ENCODE measurements at regions not wholly inside any gene's neighbourhood (a gene's known extent, or its start where the extent isn't known, plus 50 kb on each side); places are given as distances from the start of the nearest gene placed in this dataset.
"Not testable (repeated sequence)": the region's sequence is repeated elsewhere in the genome, so short reads cannot be mapped to it uniquely, and the experiment has no call there.

DNA sequence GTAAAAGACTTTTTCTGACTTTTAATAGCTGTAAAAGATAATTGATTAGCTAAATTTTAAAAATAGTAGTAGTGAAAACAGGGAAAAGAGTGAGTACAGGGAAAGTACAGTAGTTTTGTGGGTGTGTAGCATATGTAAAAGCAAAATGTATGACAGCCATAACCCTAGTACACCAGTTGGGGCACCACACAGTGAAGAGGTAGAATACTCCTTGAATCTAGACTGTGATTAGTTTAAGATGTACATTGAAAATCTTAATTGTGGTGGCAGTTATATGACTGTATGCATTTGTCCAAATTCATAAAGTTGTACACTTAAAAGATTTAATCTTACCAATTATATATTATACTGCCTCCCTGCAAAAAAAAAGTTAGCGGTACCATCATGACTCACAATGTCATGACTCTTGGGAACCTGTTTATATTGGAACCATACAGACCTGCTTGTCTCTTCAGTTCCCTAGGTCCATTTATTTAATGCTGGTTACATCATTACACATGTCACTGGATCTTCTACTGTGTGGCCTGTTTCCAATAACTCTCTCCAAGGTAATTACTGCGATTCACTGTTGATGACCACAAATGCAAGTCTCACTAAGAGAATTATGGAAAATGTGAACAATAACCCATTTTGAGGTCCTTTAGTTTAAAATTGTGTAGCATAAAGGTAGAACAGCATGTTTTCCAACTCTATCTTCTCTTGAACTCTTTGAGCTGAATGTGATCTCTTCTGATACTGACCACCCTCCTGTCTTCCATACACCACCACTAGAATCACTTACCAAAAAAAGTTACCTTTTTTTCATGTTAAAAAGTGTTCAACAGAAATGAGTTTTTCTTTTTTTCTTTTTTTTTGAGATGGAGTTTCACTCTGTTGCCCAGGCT lies 264.2 kb upstream of the AMIGO2 start:
- DNase-seq = no peak

DNA sequence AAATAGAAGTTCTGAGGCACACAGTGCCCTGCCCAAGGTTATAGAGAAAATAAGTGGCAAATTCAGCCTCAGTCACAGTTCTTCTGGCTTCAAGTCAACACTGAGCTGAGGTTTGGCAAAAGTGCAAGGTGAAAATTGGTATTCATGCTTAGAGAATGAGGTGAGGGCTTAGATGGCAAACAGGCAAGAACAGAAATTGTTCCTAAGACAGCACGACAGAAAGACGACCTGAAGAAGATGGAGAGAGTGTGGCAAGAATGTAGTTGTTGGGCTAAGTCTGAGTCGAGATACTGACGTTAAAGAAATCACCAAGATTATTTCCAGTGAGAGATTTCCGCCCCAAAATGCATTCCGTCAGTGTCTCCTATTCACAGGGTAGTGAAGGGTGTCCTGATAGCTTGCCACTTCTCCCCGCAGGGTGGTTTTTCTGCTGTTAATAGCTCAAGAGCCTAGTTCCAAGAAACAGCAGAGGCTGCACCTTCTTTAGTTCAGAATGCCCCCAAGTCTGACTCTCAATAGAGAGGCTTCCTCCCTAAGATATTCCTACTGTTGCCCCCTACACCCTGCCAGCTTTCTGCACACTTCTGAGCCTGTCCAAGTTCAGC lies 260.8 kb upstream of the AMIGO2 start:
- DNase-seq = no peak

DNA sequence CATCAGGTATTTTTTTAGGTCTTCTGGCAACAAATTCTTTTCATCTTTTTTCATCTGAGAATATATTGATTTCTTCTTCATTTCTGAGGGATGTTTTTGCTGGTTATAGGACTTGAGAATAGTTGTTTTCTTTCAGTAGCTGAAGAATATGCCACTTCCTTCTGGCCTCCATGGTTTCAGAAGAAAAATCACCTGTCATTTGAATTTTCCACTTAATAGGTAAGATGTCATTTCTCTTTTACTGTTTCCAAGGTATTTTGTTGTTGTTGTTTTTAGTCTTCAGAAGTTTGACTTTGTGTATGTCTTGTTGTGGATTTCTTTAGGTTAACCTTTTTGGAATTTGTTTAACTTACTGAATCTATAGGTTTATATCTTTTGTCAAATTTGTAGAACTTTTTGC lies 257.8 kb upstream of the AMIGO2 start:
- DNase-seq = no peak

DNA sequence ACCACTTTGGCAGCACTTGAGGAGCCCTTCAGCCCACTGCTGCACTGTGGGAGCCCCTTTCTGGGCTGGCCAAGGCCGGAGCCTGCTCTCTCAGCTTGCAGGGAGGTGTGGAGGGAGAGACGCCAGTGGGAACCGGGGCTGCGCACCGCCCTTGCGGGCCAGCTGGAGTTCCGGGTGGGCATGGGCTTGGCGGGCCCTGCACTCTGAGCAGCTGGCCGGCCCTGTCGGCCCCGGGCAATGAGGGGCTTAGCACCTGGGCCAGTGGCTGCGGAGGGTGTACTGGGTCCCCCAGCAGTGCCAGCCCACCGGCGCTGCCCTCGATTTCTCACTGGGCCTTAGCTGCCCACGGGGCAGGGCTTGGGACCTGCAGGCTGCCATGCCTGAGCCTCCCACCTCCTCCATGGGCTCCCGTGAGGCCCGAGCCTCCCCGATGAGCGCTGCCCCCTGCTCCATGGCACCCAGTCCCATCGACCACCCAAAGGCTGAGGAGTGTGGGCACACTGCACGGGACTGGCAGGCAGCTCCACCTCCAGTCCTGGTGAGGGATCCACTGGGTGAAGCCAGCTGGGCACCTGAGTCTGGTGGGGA lies 253.6 kb upstream of the AMIGO2 start:
- not testable (repeated sequence) for DNase-seq

DNA sequence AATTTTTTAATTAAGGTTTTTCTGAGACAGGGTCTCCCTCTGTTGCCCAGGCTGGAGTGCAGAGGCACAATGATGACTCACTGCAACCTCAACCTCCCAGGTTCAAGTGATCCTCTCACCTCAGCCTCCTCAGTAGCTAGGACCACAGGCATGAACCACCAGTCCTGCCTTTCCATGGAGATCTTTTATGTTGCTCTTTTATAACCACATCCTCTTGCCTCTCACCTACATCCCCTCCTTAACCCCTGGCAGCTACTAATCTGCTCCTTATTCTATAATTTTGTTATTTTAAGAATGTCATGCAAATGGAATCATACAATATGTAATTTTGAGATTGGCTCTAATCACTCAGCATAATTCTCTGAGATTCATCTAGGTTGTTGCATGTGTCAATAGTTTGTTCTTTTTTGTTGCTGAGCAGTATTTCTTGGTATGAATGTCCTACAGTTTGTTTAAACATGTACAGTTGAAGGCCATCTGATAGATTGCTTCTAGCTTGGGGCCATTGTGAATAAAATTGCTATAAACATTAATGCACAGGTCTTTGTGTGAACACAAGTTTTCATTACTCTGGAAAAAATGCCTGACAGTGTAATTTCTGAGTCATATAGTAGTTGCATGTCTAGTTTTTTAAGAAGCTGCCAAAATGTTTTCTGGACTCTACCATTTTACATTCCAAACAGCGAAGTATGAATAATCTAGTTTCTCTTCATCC lies 249.2 kb upstream of the AMIGO2 start:
- DNase-seq = no peak

DNA sequence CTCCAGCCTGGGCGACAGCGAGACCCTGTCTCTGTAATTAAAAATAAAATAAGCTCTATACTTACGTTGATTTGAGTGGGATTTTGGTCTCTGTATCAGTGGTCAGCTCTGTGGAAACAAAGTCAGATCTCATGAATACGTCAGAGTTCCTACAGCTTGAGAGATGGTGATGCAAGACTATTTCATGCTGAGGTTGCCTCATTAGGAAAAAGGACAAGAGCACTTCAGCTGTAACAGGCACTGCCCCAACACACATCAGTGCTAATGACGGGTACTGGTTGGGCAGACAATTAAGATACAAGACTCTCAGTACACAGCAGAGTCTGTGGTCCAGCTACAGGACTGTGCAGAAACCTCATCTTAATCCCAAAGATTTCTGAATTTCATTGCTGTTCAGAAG lies 246.4 kb upstream of the AMIGO2 start:
- no peak for DNase-seq

DNA sequence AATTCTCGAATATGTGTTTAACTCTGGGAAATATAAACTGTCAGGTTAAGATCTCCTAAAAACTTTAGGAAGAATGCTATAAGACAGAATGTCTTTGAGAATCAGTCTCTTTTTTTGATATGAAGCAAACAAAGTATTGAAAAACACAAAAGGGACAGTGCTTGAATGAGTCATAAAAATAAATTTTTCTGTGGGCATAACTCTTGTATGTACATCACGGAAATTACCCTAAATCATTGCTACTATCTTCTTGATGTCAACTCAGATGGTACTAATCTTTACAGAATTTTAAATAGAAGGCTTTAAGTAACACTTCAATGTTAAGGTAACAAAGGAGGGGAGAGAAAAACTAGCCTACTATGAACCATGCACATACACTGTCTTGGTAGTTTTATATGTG lies 244.0 kb upstream of the AMIGO2 start:
- DNase-seq = no peak

DNA sequence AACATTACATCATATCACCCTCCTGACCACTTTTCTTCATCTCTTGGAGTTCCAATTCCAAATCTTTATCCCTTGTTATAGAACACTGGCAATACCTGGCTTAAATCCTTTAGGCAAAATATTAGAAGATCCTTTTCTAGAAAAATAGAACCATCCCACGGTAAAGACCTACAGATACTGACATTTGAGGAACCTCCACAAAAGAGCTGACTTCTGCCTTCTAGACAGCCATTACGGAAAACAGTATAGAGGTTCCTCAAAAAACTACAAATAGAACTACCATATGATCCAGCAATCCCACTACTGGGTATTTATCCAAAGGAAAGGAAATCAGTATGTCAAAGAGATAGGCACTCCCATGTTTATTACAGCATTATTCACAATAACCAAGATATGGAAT lies 241.7 kb upstream of the AMIGO2 start:
- DNase-seq = no peak

DNA sequence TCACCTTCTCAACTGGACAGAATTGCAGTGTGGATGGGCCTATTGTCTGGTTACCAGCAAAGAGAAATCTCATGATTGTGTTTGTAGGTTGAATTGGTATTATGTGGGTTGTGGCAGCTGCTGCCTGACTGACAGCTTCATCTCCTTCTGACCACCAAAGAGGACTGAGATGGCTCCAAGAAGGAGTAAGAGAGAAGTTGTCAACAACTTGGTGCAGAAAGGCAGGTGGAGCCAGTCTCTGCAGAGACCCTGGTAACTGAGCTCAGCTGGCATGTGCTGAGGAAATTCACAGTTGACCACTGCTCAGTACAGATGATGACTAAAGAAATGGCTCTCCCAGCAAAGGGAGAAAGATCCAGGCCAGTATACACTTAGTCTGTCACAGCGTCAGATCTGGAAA lies 240.0 kb upstream of the AMIGO2 start:
- DNase-seq = no peak

DNA sequence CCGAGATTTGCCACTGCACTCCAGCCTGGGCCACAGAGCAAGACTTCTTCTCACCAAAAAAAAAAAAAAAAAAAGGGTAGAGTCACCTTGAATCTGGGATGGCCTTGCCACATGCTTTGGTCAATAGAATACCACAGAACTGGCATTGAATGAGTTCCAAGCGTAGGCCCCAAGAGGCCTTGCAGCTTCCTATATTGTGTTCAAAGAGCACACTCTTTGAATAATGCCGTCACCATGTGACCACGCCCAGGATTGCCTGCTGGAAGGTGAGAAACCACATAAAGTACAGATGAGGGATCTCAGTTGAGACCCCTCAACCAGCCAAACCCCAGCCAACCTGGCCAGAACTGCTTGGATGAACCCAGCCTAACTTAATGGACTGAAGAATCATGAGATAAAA lies 239.2 kb upstream of the AMIGO2 start:
- no peak for DNase-seq

DNA sequence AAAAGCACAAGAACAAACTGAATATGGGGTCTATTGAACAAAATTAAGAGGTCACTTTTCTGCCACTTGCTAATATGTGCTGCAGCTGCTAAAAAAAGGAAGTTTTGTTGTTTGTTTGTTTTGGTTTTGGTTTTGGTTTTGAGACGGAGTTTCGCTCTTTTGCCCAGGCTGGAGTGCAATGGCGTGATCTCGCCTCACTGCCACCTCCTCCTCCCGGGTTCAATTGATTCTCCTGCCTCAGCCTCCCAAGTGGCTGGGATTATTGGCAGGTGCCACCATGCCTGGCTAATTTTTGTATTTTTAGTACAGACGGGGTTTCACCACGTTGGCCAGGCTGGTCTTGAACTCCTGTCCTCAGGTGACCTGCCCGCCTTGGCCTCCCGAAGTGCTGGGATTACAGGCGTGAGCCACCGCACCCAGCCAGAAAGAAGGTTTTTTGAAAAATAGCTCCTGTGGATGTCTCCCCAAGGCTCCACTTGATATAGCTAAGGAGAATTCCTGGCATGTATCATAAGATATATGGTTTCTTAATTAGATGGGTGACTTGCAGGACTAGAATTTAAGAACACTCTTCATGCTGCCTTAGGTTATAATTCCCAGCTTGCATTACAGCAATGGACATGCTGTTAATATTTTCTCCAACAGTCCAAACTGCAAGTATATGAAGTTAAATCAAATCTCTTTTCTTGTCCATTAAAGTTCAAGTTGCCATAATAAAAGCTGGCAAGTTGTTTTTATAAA lies 237.6 kb upstream of the AMIGO2 start:
- no peak for DNase-seq

DNA sequence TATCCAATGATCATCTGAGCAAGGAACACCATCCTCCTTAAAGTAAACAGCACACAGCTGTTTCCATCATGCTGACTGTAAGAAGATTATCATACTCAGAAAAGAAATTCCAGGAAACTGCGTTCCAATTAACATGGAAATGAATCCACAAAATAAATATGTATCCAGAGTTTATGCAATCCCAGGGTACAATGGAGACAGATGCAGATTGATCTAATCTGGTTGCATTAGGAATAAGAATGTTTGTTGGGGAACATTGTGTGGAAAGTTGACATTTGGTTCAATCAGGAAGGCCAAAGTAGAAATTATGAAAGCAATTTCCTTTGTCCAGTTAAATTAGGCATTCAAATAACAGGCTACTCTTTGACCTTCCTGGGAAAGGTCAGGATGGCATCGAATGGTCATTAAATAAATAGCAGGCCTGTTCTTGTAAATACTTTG lies 236.9 kb upstream of the AMIGO2 start:
- no peak for DNase-seq

DNA sequence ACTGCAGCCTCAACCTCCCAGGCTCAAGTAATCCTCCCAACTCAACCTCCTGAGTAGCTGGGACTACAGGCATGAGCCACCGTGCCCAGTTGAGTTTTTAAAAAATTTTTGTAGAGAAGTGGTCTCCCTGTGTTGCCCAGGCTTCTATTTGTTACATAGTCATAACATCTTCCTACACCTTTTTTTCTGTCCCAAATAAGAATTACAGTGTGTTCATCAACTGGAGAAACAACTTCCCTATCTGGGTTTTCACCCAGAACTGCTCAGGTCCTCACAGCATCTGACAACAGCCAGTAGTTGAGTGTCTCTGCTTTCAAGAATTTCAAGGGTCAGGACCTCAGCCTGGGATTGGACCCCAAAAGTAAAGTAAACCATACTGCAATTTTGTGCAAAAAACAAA lies 235.2 kb upstream of the AMIGO2 start:
- DNase-seq = no peak

DNA sequence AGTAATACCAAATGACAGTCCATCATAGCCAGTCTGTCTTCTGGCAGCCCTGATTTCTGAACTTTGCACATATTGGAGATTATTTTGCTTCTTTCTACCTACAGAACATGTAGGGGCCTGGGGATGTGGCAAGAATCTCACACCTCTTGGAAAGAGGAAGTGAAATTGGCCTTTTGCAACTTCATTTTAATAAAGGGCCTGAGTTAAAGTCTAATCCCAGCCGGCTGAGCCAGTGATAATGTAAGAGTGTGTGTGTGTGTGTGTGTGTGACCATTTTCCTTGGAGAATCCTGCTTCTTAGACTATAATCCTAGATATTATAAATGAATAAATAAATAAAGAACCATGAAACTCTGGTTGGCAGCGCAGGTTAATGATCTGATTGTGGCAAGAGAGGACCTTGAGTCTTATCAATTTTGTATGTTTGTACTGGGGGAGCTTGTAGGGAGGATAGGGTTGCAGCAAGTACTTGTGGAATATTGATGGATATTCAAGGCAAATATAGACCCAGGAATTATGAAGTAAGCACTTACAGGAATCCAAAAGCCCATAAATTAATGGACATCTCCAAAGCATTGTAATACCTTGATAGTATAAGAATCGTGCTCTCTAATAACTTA lies 233.2 kb upstream of the AMIGO2 start:
- no peak for DNase-seq

DNA sequence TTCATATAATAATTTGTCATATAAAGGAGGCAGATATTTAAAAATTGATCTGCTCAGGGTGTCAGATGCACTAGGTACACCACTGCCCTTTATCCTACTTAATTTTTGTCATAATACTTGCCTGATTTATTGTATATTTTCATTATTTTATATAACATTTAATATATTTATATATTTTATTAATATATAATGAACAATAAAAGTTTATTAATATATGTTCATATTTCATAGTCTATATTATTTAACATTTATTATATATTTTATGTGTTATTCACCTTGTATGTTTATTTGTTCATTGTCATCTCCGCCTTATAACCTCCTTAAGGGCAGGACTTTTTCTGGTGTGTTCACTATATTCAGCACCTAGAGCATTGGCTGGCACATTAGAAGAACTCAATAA lies 232.4 kb upstream of the AMIGO2 start:
- DNase-seq = no peak

DNA sequence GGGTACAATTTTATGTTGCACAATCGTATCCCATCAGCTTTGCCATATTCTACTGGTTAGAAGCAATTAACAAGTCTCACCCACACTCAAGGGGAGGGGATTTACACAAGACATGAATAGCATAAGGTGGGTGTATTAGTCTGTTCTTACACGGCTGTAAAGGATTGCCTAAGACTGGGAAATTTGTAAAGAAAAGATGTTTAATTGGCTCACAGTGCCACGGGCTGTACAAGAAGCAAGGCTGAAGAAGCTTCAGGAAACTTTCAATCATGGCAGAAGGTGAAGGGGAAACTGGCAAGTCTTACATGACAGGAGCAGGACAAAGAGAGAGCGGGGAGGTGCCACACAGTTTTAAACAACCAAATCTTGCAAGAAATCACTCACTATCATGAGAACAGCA lies 231.8 kb upstream of the AMIGO2 start:
- DNase-seq = no peak

DNA sequence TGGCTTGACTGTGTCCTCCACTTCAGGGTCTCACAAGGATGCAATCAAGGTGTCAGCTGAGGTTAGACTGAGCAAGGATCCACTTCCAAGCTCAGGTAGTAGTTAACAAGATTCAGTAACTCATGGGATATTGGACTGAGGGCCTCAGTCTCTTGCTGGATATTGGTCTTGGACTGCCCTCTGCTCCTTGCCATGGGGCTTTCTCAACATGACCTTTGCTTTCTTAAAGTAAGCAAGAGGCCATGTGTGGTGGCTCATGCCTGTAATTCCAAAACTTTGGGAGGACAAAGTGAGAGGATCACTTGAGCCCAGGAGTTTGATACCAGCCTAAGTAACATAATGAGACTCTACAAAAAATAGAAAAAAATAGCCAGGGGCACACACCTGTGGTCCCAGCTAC lies 231.3 kb upstream of the AMIGO2 start:
- DNase-seq = no peak

DNA sequence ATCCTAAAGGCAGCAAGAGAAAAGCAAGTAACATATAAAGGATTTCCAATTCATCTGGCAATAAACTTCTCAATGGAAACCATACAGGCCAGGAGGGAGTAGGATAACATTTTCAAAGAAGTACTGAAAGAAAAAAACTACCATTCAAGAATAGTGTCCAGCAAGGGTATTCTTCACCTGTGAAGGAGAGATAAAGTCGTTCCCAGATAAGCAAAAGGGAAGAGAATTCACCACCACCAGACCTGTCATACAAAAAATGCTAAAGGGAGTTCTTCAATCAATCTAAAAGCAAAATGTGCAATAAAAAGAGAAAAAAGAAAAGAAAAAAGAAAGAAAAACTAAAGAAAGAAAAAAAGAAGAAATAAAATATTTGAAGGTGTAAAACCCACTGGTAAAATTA lies 228.9 kb upstream of the AMIGO2 start:
- DNase-seq = no peak

DNA sequence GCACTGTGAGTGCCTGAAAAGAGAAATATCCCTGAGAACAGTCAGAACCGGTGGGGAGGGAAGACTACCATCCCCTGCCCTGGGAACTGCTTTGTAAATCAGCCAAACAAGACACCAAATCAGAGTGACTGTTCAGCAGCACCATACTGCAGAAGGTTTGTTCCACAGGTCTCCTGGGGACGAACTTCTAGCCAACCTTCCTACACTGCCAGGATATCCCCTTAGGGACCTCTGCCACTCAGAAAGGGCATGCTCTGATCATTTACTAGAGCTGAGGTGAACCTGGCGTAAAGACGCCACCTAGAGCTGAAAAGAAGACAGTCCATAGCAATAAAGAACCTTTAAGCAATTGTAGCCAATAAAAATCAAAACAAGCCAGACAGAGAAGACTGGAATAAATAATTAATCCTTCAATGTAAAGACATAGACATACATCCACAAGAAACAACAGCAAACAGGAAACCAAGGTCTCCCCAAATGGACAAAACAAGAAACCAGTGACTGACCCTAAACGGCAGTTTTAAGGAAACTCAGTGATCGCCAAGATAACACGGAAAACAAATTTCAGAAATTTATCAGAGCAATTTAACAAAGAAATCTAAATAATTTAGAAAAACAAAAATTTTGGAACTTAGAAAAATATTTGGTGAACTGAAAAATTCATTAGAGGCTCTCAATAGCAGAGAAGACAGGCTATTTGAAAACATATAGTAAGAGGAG lies 228.1 kb upstream of the AMIGO2 start:
- DNase-seq = peak; percentile 39

DNA sequence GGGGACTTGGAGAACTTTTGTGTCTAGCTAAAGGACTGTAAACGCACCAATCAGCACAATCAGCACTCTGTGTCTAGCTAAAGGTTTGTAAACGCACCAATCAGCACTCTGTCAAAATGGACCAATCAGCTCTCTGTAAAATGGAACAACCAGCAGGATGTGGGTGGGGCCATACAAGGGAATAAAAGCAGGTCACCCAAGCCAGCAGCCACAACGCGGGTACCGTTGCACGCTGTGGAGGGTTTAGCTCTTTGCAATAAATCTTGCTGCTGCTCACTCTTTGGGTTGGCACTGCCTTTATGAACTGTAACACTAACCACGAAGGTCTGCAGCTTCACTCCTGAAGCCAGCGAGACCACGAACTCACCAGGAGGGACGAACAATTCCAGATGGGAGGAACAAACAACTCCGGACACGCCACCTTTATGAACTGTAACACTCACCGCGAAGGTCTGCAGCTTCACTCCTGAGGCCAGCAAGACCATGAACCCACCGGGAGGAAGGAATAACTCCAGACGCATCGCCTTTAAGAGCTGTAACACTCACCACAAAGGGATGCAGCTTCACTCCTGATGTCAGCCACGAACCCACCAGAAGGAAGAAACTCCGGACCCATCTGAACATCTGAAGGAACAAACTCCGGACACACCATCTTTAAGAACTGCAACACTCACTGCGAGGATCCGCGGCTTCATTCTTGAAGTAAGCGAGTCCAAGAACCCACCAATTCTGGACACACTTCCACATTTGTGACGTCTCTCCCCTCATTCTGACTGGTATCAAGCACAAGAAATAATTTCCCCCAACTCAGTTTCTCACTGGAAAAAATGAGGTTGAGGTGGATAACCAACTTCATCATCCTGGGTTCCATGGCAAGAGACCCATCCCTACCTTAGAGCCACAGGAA lies 227.3 kb upstream of the AMIGO2 start:
- not testable (repeated sequence) for DNase-seq

DNA sequence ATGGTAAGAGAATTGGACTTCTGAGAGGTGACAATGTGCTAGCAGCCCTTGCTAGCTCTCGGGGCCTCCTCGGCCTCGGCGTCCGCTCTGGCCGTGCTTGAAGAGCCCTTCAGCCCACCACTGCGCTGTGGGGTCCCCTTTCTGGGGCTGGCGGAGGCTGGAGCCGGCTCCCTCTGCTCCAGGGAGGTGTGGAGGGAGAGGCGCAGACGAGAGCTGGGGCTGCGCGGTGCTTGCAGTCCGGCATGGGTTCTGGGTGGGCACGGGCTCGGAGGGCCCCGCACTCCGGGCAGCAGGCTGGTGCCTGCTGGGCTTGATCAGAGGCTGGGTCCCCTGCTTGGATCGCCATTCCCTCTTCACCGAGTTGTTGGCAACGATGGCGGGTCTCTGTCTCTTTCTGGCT lies 226.4 kb upstream of the AMIGO2 start:
- DNase-seq = no peak
